Fibroblast of lung (primary cell): ENCODE measurements at regions not wholly inside any gene's neighbourhood (a gene's known extent, or its start where the extent isn't known, plus 50 kb on each side); places are given as distances from the start of the nearest gene placed in this dataset.

ENCODE experiments used
- DNase-seq, 2 donors: peaks; one replicate each; pipeline versions ENCODE4 v3.0.0 to v3.0.0-alpha.2; 2010; ENCODE audit warnings: low read depth in 2 of 2
- H2AFZ ChIP-seq: 2 replicates; pipeline ENCODE4 v1.5.1; 2012; ENCODE audit warnings: low read length, control low read depth, inconsistent platforms
- H3K27ac ChIP-seq: 2 replicates; pipeline ENCODE4 v1.5.1; 2011; ENCODE audit warnings: low read length, control low read depth; ENCODE audit not compliant: insufficient read depth
- H3K27me3 ChIP-seq: 2 replicates; pipeline ENCODE4 v1.5.1; 2011; ENCODE audit warnings: mild to moderate bottlenecking, low read length; ENCODE audit not compliant: control insufficient read depth, insufficient read depth
- H3K36me3 ChIP-seq: 2 replicates; pipeline ENCODE4 v1.5.1; 2011; ENCODE audit warnings: low read length; ENCODE audit not compliant: control insufficient read depth, insufficient read depth
- H3K4me1 ChIP-seq: 2 replicates; pipeline ENCODE4 v1.5.1; 2011; ENCODE audit warnings: low read length; ENCODE audit not compliant: control insufficient read depth, insufficient read depth; ENCODE audit errors: extremely low read depth
- H3K4me2 ChIP-seq: 2 replicates; pipeline ENCODE4 v1.5.1; 2011; ENCODE audit warnings: low read length, control low read depth; ENCODE audit not compliant: insufficient read depth; ENCODE audit errors: extremely low read depth
- H3K4me3 ChIP-seq, 4 experiments: fragments of 200-600 bp in 1 of 4; sonication (generic) in 1 of 4; replicated peaks in 1 of 4; 2 replicates each; pipeline ENCODE4 v1.5.1; 2011 to 2016; ENCODE audit warnings: low read length in 4 of 4, low read depth in 3 of 4, mild to moderate bottlenecking in 3 of 4, control low read depth in 2 of 4, inconsistent platforms in 1 of 4, mixed read lengths in 1 of 4; ENCODE audit not compliant: insufficient read depth in 1 of 4; ENCODE audit errors: control extremely low read depth in 1 of 4
- H3K79me2 ChIP-seq: 2 replicates; pipeline ENCODE4 v1.5.1; 2012; ENCODE audit warnings: mild to moderate bottlenecking, low read length, inconsistent platforms; ENCODE audit not compliant: control insufficient read depth, insufficient read depth
- H3K9ac ChIP-seq: 2 replicates; pipeline ENCODE4 v1.5.1; 2011; ENCODE audit warnings: mild to moderate bottlenecking, low read length, control low read depth; ENCODE audit not compliant: insufficient read depth
- H3K9me3 ChIP-seq: 2 replicates; pipeline ENCODE4 v1.5.1; 2012; ENCODE audit warnings: low read depth, low read length; ENCODE audit not compliant: control insufficient read depth, insufficient read depth
- H4K20me1 ChIP-seq: 2 replicates; pipeline ENCODE4 v1.5.1; 2011; ENCODE audit warnings: low read length; ENCODE audit not compliant: control insufficient read depth, insufficient read depth; ENCODE audit errors: extremely low read depth
- CTCF ChIP-seq, 2 donors: IDR thresholded peaks in 1 of 2; conservative IDR thresholded peaks in 1 of 2; 1 replicate in 1 of 2; 2 replicates in 1 of 2; pipeline ENCODE4 v1.5.1; 2011 to 2012; ENCODE audit warnings: low read length in 2 of 2, control low read depth in 1 of 2, inconsistent platforms in 1 of 2, low read depth in 1 of 2, mild to moderate bottlenecking in 1 of 2
- EZH2 ChIP-seq: IDR thresholded peaks from 2 replicates; pipeline ENCODE4 v1.5.1; 2012; ENCODE audit warnings: low read length, control low read depth, mild to moderate bottlenecking; ENCODE audit errors: missing control alignments

- no peaks in the 10 kb centered on the region for H4K20me1 ChIP-seq
- H3K9me3 ChIP-seq, result no peaks in the 10 kb centered on the region
- H3K4me3 ChIP-seq, result no peak overlapping the region
- no peaks in the 10 kb centered on the region for H3K36me3 ChIP-seq
- no peaks in the 10 kb centered on the region for H3K79me2 ChIP-seq
- H3K4me2 ChIP-seq, result no peak overlapping the region
- no peak overlapping the region for H2AFZ ChIP-seq
- H3K4me1 ChIP-seq, result no peaks in the 10 kb centered on the region
- TF ChIP-seq EZH2 (no peak), CTCF (conservative IDR thresholded peaks at IDR 0.05 in 1 of 2, IDR thresholded peaks at IDR 0.05 in 1 of 2; ENCODE audit: low read depth in 1 of 2, low read length in 2 of 2) (no peak)
- H3K9ac ChIP-seq, result no peak overlapping the region
- H3K27me3 ChIP-seq, result no peaks in the 10 kb centered on the region
- H3K27ac ChIP-seq, result no peak overlapping the region
- no peak for DNase-seq
Measured at GRCh38 chr16:60027351-60027750, 1293.2 kb upstream of the GOT2 start.

GRCh38 chr16:60013076-60013475, 1279.0 kb upstream of the GOT2 start:
- Histone ChIP-seq H3K27ac (no peak overlapping the region), H3K4me3 (no peak overlapping the region), H4K20me1 (no peaks in the 10 kb centered on the region), H3K36me3 (no peaks in the 10 kb centered on the region), H3K79me2 (no peaks in the 10 kb centered on the region), H3K27me3 (no peaks in the 10 kb centered on the region), H3K9me3 (no peaks in the 10 kb centered on the region), H2AFZ (no peak overlapping the region), H3K4me1 (no peaks in the 10 kb centered on the region), H3K9ac (no peak overlapping the region), H3K4me2 (no peak overlapping the region)
- TF ChIP-seq CTCF (conservative IDR thresholded peaks at IDR 0.05 in 1 of 2, IDR thresholded peaks at IDR 0.05 in 1 of 2; ENCODE audit: low read depth in 1 of 2, low read length in 2 of 2) (no peak), EZH2 (no peak)
- no peak for DNase-seq

- no peak for DNase-seq
Measured at GRCh38 chr16:60001523-60001922, 1267.4 kb upstream of the GOT2 start.

More at GRCh38 chr16:60001523-60001922, 1267.4 kb upstream of the GOT2 start:
- Histone ChIP-seq H3K9ac (no peak overlapping the region), H3K36me3 (no peaks in the 10 kb centered on the region), H3K4me1 (no peaks in the 10 kb centered on the region), H3K27ac (no peak overlapping the region), H3K79me2 (no peaks in the 10 kb centered on the region), H3K27me3 (no peaks in the 10 kb centered on the region), H3K4me2 (no peak overlapping the region), H4K20me1 (no peaks in the 10 kb centered on the region), H3K9me3 (no peaks in the 10 kb centered on the region), H2AFZ (no peak overlapping the region), H3K4me3 (no peak overlapping the region)
- no peak for TF ChIP-seq CTCF (conservative IDR thresholded peaks at IDR 0.05 in 1 of 2, IDR thresholded peaks at IDR 0.05 in 1 of 2; ENCODE audit: low read depth in 1 of 2, low read length in 2 of 2)
- TF ChIP-seq EZH2, result no peak
